Type B pancreatic cell (in vitro differentiated cells): ENCODE measurements at regions not wholly inside any gene's neighbourhood (a gene's known extent, or its start where the extent isn't known, plus 50 kb on each side); places are given as distances from the start of the nearest gene placed in this dataset.

Source experiments
- DNase-seq: peaks from one replicate; pipeline ENCODE4 v3.0.0; 2021; ENCODE audit warnings: mixed read lengths; ENCODE audit not compliant: unreplicated experiment; ENCODE audit errors: extremely low spot score
- H3K27ac Mint-ChIP-seq: 2 replicates; pipeline ENCODE4 v1.8.0; 2021; ENCODE audit warnings: mild to moderate bottlenecking, mixed read lengths
- H3K27me3 Mint-ChIP-seq: 2 replicates; pipeline ENCODE4 v1.8.0; 2021; ENCODE audit warnings: mixed read lengths
- H3K36me3 Mint-ChIP-seq: 2 replicates; pipeline ENCODE4 v1.8.0; 2021; ENCODE audit warnings: mixed read lengths
- H3K4me1 Mint-ChIP-seq: one replicate; pipeline ENCODE4 v1.8.0; 2021; ENCODE audit warnings: mixed read lengths; ENCODE audit not compliant: unreplicated experiment
- H3K4me3 Mint-ChIP-seq: 2 replicates; pipeline ENCODE4 v1.8.0; 2021; ENCODE audit warnings: mild to moderate bottlenecking, mixed read lengths
- H3K9me3 Mint-ChIP-seq: 2 replicates; pipeline ENCODE4 v1.8.0; 2021; ENCODE audit warnings: mixed read lengths
- CTCF ChIP-seq: fragments of 200-600 bp; sonication (generic); conservative IDR thresholded peaks from 2 replicates; pipeline ENCODE4 v1.5.0; 2021; ENCODE audit warnings: antibody characterized with exemption, mild to moderate bottlenecking

GRCh38 chr2:37862620-37863019, 62.5 kb upstream of the RMDN2 start:
- no peak for TF ChIP-seq CTCF
- peaks cover 29% of the 10 kb centered on the region for H3K27me3 Mint-ChIP-seq
- no peak overlapping the region for H3K4me3 Mint-ChIP-seq
- DNase-seq = no peak
- peaks cover 14% of the 10 kb centered on the region for H3K4me1 Mint-ChIP-seq
- H3K9me3 Mint-ChIP-seq = peaks cover 6% of the 10 kb centered on the region
- no peaks in the 10 kb centered on the region for H3K36me3 Mint-ChIP-seq
- H3K27ac Mint-ChIP-seq = no peak overlapping the region

- Mint-ChIP-seq H3K27me3 (peaks cover 41% of the 10 kb centered on the region), H3K36me3 (no peaks in the 10 kb centered on the region), H3K4me1 (peaks cover 11% of the 10 kb centered on the region), H3K9me3 (peaks cover 6% of the 10 kb centered on the region), H3K4me3 (no peak overlapping the region), H3K27ac (no peak overlapping the region)
- DNase-seq = no peak
- TF ChIP-seq CTCF = no peak
Measured at GRCh38 chr2:37864217-37864616, 60.9 kb upstream of the RMDN2 start.

- peaks cover 11% of the 10 kb centered on the region for H3K4me1 Mint-ChIP-seq
- no peak for TF ChIP-seq CTCF
- H3K36me3 Mint-ChIP-seq = no peaks in the 10 kb centered on the region
- DNase-seq = no peak
- H3K4me3 Mint-ChIP-seq = no peak overlapping the region
- H3K9me3 Mint-ChIP-seq = peaks cover 6% of the 10 kb centered on the region
- H3K27ac Mint-ChIP-seq = no peak overlapping the region
- peaks cover 38% of the 10 kb centered on the region for H3K27me3 Mint-ChIP-seq
Measured at GRCh38 chr2:37865640-37866039, 59.4 kb upstream of the RMDN2 start.

GRCh38 chr2:37866171-37866934, 58.7 kb upstream of the RMDN2 start:
- Mint-ChIP-seq H3K36me3 (no peaks in the 10 kb centered on the region), H3K4me1 (peaks cover 18% of the 10 kb centered on the region), H3K9me3 (peaks cover 5% of the 10 kb centered on the region), H3K4me3 (peak overlapping the region; percentile 3), H3K27ac (peak overlapping the region; percentile 47), H3K27me3 (peaks cover 36% of the 10 kb centered on the region)
- TF ChIP-seq CTCF = no peak
- DNase-seq = no peak

GRCh38 chr2:37867166-37867565, 57.9 kb upstream of the RMDN2 start:
- Mint-ChIP-seq H3K36me3 (no peaks in the 10 kb centered on the region), H3K4me1 (peaks cover 23% of the 10 kb centered on the region), H3K27me3 (peaks cover 32% of the 10 kb centered on the region), H3K27ac (no peak overlapping the region), H3K4me3 (no peak overlapping the region), H3K9me3 (no peaks in the 10 kb centered on the region)
- DNase-seq = no peak
- TF ChIP-seq CTCF = no peak

- H3K4me3 Mint-ChIP-seq = no peak overlapping the region
- H3K36me3 Mint-ChIP-seq = no peaks in the 10 kb centered on the region
- H3K4me1 Mint-ChIP-seq = peaks cover 32% of the 10 kb centered on the region
- H3K27ac Mint-ChIP-seq = no peak overlapping the region
- no peak for DNase-seq
- no peak for TF ChIP-seq CTCF
- peaks cover 25% of the 10 kb centered on the region for H3K27me3 Mint-ChIP-seq
- no peaks in the 10 kb centered on the region for H3K9me3 Mint-ChIP-seq
Measured at GRCh38 chr2:37868866-37869265, 56.2 kb upstream of the RMDN2 start.
